ENCODE measurements at regions not wholly inside any gene's neighbourhood (a gene's known extent, or its start where the extent isn't known, plus 50 kb on each side); places are given as distances from the start of the nearest gene placed in this dataset.

DNA sequence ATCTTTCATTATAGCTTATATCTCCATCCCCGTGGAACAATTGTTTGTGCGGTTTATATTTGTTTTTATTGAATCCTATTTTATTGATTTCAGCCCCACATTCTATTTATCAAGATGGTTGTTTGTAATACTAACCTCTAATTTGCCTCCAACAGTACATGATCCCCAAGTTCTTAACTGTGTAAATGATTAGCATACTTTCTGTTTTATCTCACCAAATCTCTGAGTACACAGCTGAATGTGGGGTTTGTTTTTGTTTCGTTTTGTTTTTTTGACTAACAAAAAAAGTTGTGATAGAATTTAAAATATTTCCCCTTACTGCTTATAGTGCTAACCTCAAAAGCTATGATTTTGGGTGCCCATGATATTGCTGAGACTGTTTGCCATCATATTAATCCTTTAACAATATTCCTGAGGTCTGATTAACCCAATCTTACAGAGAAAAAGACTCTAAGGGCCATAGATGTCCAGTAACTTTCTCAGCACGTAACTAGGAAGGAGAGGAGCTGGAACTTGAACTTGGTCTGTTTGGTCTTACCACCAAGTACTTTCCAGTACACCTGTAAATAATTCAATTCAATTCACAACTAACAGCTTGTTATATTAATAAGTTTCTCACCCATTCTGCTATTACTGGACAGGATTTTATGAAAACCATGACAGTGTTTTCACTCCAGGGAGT lies 789.8 kb downstream of the TUSC7 start:
- Mint-ChIP-seq H3K36me3 (ENCODE audit: low read depth) (no peaks in the 10 kb centered on the region), H3K4me3 (no peak overlapping the region), H3K9me3 (no peaks in the 10 kb centered on the region)

DNA sequence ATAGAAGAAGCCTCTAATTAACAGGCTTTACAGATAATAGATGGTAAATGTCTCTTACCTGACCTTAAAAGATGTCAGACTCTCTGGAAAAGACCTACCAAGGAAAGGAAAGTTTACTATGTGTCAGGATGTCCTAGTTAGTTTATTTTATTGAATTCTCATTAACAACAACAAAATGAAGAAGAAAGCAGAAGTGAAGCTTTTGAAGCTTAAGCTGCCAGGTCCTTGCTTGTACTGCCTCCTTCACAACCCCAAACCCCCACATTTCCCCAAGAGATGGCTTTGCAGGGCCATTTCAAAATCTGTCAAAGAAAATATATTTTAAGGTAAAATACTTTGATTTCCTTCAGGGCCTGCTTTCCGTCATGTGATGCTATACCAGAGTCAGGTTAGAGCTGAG lies 798.4 kb downstream of the TUSC7 start:
- H3K27ac Mint-ChIP-seq = no peak overlapping the region
- peaks cover under 1% of the 10 kb centered on the region for H3K4me1 Mint-ChIP-seq
- H3K9me3 Mint-ChIP-seq = no peaks in the 10 kb centered on the region
- TF ChIP-seq, protein P1, sequence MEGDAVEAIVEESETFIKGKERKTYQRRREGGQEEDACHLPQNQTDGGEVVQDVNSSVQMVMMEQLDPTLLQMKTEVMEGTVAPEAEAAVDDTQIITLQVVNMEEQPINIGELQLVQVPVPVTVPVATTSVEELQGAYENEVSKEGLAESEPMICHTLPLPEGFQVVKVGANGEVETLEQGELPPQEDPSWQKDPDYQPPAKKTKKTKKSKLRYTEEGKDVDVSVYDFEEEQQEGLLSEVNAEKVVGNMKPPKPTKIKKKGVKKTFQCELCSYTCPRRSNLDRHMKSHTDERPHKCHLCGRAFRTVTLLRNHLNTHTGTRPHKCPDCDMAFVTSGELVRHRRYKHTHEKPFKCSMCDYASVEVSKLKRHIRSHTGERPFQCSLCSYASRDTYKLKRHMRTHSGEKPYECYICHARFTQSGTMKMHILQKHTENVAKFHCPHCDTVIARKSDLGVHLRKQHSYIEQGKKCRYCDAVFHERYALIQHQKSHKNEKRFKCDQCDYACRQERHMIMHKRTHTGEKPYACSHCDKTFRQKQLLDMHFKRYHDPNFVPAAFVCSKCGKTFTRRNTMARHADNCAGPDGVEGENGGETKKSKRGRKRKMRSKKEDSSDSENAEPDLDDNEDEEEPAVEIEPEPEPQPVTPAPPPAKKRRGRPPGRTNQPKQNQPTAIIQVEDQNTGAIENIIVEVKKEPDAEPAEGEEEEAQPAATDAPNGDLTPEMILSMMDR (IDR thresholded peaks at IDR 0.05) = no peak
- H3K4me3 Mint-ChIP-seq = no peak overlapping the region
- H3K36me3 Mint-ChIP-seq (ENCODE audit: low read depth) = no peaks in the 10 kb centered on the region
- no peak for DNase-seq
- H3K27me3 Mint-ChIP-seq (ENCODE audit: low read depth, poor library complexity) = no peaks in the 10 kb centered on the region

More for the DNA sequence above, 789.8 kb downstream of the TUSC7 start:
- Mint-ChIP-seq H3K27ac (no peak overlapping the region), H3K27me3 (ENCODE audit: low read depth, poor library complexity) (no peaks in the 10 kb centered on the region), H3K4me1 (no peaks in the 10 kb centered on the region)
- TF ChIP-seq, protein P1 (IDR thresholded peaks at IDR 0.05) = no peak
- DNase-seq = no peak

DNA sequence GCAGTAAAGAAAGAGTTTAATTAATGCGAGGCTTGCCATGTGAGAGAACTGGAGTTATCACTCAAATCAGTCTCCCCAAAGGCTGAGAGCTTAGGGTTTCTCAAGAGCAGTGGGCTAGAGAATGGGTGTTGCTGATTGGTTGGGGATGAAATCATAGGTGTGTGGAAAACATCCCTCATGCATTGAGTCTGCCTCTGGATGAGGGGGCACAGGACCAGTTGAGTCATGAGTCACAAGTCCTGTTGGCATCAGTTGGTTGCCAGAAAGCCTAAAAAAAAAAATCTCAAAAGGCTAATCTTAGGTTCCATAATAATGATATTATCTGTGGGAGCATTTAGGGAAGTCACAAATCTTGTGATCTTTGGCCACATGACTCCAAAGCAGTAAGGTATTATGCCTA lies 800.3 kb downstream of the TUSC7 start:
- Mint-ChIP-seq H3K4me1 (peaks cover 7% of the 10 kb centered on the region), H3K36me3 (ENCODE audit: low read depth) (no peaks in the 10 kb centered on the region), H3K4me3 (no peak overlapping the region), H3K27ac (no peak overlapping the region), H3K27me3 (ENCODE audit: low read depth, poor library complexity) (no peaks in the 10 kb centered on the region), H3K9me3 (no peaks in the 10 kb centered on the region)
- DNase-seq = no peak
- TF ChIP-seq, protein P1 (IDR thresholded peaks at IDR 0.05) = no peak

DNA sequence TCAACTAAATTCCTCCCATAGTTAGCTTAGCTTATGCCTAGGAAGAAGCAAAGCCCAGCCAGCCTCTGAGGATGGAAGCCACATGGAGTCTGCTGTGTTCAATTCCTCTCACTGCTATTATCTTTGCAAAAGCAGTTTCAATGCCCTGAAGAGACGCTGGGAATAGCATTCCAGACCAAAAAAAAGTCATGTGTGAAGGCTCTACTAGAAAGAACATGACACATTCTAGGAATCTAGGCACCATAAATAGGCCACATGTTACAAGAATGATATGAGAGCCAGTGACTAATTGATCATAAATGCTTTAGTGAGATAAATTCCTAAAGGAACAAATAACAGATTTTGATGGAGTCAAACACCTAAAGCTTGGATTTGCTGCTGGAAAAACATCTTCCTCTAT lies 800.8 kb downstream of the TUSC7 start:
- Mint-ChIP-seq H3K36me3 (ENCODE audit: low read depth) (no peaks in the 10 kb centered on the region), H3K27ac (no peak overlapping the region), H3K9me3 (no peaks in the 10 kb centered on the region), H3K4me1 (peaks cover 7% of the 10 kb centered on the region), H3K27me3 (ENCODE audit: low read depth, poor library complexity) (no peaks in the 10 kb centered on the region), H3K4me3 (no peak overlapping the region)
- no peak for DNase-seq
- TF ChIP-seq, protein P1 (IDR thresholded peaks at IDR 0.05) = no peak

DNA sequence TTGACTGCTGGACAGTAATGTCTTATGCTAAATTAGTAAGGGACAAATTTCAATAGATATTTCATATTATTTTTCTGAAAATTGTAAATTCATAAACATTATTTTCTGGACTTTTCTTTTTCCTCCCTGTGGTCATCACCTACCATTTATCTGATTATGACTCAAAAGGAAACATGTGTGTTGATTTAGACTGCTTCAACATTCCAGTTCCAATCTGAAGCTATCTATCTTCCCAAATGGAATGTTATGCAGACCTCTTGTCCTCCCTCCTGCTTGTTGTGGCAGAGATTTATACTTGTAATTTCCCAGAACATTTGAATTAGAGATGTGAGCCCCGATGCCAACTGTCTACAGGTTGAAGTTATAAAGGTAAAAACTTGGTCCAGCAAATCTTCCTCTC lies 803.4 kb downstream of the TUSC7 start:
- H3K9me3 Mint-ChIP-seq = no peaks in the 10 kb centered on the region
- no peaks in the 10 kb centered on the region for H3K36me3 Mint-ChIP-seq (ENCODE audit: low read depth)
- no peaks in the 10 kb centered on the region for H3K27me3 Mint-ChIP-seq (ENCODE audit: low read depth, poor library complexity)
- no peak overlapping the region for H3K27ac Mint-ChIP-seq
- no peak for DNase-seq
- no peak overlapping the region for H3K4me3 Mint-ChIP-seq
- TF ChIP-seq, protein P1 (IDR thresholded peaks at IDR 0.05) = no peak
- H3K4me1 Mint-ChIP-seq = peaks cover 7% of the 10 kb centered on the region

DNA sequence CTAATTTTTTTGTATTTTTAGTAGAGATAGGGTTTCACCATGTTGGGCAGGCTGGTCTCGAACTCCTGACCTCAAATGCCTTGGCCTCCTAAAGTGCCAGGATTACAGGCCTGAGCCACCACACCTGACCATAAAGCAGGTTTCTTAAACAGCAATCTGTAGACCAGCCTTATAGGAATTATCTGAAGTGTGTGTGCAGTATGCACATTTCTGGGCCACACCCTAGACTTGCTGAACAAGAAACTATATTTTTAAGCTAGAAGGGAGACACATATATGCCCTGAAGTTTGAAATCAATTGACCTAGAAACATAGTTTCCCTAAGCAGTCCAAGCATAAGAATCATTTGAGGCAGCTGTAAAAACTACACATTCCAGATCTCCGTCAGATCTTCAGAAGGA lies 805.7 kb downstream of the TUSC7 start:
- H3K4me1 Mint-ChIP-seq = peaks cover 7% of the 10 kb centered on the region
- no peaks in the 10 kb centered on the region for H3K36me3 Mint-ChIP-seq (ENCODE audit: low read depth)
- H3K9me3 Mint-ChIP-seq = no peaks in the 10 kb centered on the region
- H3K27me3 Mint-ChIP-seq (ENCODE audit: low read depth, poor library complexity) = no peaks in the 10 kb centered on the region
- TF ChIP-seq, protein P1 (IDR thresholded peaks at IDR 0.05) = no peak
- no peak overlapping the region for H3K4me3 Mint-ChIP-seq
- no peak overlapping the region for H3K27ac Mint-ChIP-seq
- DNase-seq = no peak

Measured in nephron progenitor cell (in vitro differentiated cells).